ENCODE measurements at regions not wholly inside any gene's neighbourhood (a gene's known extent, or its start where the extent isn't known, plus 50 kb on each side); places are given as distances from the start of the nearest gene placed in this dataset.
"Not testable (repeated sequence)": the region's sequence is repeated elsewhere in the genome, so short reads cannot be mapped to it uniquely, and the experiment has no call there.

DNA sequence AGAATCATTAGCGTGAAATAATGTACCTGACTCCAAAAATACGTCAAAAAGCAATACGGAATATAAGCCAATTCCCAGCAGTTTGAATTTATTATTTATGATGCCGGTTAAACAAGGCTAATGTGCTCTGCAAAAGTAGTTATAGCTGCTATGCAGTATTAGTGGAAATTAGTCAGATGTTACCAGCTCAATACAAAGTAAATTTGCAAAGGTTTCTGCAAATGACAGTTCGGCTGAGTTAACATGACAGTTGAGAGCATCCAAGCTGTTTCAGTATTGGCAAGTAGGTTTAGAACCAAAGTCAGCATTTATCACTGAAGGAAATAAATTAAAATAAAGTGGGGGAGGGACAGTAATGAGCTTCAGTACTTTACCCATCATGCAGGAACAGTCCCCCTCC is 1665.8 kb upstream of the FLRT2 start:
- no peak for FAIRE-seq
- TF ChIP-seq POLR2A (IDR thresholded peaks at IDR 0.05; ENCODE audit: low read depth, low read length) (no peak), TAF1 (IDR thresholded peaks at IDR 0.05; ENCODE audit: borderline replicate concordance, low read depth, low read length) (no peak), POLR2AphosphoS5 (IDR thresholded peaks at IDR 0.05; ENCODE audit: low read depth, low read length) (no peak)

GRCh38 chr14:83867566-83868225 is 1662.2 kb upstream of the FLRT2 start:
- FAIRE-seq (no peak), DNase-seq (ENCODE audit: insufficient read length) (no peak)
- TF ChIP-seq TAF1 (IDR thresholded peaks at IDR 0.05; ENCODE audit: borderline replicate concordance, low read depth, low read length) (no peak), POLR2AphosphoS5 (IDR thresholded peaks at IDR 0.05; ENCODE audit: low read depth, low read length) (no peak)

More for the DNA sequence above, 1665.8 kb upstream of the FLRT2 start:
- no peak for DNase-seq (ENCODE audit: insufficient read length)

GRCh38 chr14:83870546-83871270 is 1659.2 kb upstream of the FLRT2 start:
- FAIRE-seq (no peak), DNase-seq (ENCODE audit: insufficient read length) (no peak)
- no peak for TF ChIP-seq POLR2AphosphoS5 (IDR thresholded peaks at IDR 0.05; ENCODE audit: low read depth, low read length)
- TF ChIP-seq TAF1 (IDR thresholded peaks at IDR 0.05; ENCODE audit: borderline replicate concordance, low read depth, low read length) = no peak
- TF ChIP-seq POLR2A (IDR thresholded peaks at IDR 0.05; ENCODE audit: low read depth, low read length) = no peak

DNA sequence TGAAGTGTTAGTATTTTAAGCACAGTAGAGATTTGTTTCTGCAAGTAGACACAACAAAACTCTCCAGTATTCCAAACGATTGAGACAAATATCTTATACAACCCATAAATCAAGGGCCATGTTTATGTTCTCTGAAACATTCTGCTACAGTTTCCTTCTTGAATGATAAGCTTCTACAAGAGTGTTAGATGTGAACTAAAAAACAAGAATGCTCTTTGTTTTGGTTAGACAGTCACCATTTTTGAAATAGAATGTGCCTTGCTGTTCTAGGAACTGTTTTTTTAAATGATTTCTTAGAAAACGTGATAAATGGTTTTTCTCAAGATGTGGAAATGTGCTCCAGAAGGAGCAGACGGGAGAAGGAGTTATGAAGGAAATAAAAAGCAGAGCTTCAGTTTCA is 1656.3 kb upstream of the FLRT2 start:
- no peak for FAIRE-seq
- no peak for DNase-seq (ENCODE audit: insufficient read length)
- no peak for TF ChIP-seq POLR2AphosphoS5 (IDR thresholded peaks at IDR 0.05; ENCODE audit: low read depth, low read length)
- TF ChIP-seq TAF1 (IDR thresholded peaks at IDR 0.05; ENCODE audit: borderline replicate concordance, low read depth, low read length) = no peak
- TF ChIP-seq POLR2A (IDR thresholded peaks at IDR 0.05; ENCODE audit: low read depth, low read length) = no peak

- no peak for DNase-seq (ENCODE audit: insufficient read length)
- no peak for TF ChIP-seq POLR2AphosphoS5 (IDR thresholded peaks at IDR 0.05; ENCODE audit: low read depth, low read length)
- TF ChIP-seq POLR2A (IDR thresholded peaks at IDR 0.05; ENCODE audit: low read depth, low read length) = no peak
- no peak for TF ChIP-seq TAF1 (IDR thresholded peaks at IDR 0.05; ENCODE audit: borderline replicate concordance, low read depth, low read length)
- FAIRE-seq = no peak
Measured at GRCh38 chr14:83874662-83875061, 1655.3 kb upstream of the FLRT2 start.

DNA sequence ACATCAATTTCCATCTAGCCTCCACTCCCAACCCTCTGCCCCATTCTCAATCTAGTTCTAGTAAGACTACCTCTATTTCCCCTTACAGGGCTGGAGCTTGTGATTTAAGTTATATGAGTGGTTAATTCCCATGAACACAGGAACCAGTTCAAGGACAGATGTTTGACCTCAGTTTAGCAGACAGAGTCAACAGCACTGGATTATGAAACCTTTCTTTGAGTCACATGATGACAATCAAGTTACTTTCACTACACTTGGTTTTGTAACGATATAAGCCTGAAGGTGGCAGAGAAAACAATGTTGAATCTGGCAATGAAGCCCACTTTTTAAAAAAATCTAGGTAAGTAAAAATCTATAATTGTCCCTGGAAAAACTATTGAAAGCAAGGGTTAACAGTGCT is 1646.2 kb upstream of the FLRT2 start:
- TF ChIP-seq TAF1 (IDR thresholded peaks at IDR 0.05; ENCODE audit: borderline replicate concordance, low read depth, low read length) = no peak
- TF ChIP-seq POLR2A (IDR thresholded peaks at IDR 0.05; ENCODE audit: low read depth, low read length) = no peak
- no peak for TF ChIP-seq POLR2AphosphoS5 (IDR thresholded peaks at IDR 0.05; ENCODE audit: low read depth, low read length)
- no peak for FAIRE-seq
- no peak for DNase-seq (ENCODE audit: insufficient read length)

DNA sequence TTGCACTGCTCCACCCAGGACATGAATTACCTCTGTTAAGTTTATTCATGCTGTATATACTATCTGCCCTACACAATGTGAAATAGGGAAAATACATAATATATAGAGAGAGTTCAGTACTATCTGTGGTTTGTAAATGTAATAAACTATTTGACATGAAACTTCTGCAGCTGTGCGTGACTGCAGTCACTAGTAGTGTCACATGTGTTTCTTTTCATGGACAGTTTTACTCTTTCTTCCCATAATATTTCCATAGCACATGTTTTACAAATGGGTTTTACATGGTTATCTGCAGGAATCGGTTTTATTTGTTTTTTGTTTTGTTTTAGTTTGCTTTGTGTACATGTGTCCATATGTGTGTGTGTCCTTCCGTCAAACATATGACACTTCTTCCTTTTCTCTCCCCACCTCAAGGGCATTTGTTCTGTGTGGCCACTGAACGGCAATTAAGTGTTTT is 1644.1 kb upstream of the FLRT2 start:
- TF ChIP-seq POLR2AphosphoS5 (IDR thresholded peaks at IDR 0.05; ENCODE audit: low read depth, low read length) (no peak), POLR2A (IDR thresholded peaks at IDR 0.05; ENCODE audit: low read depth, low read length) (no peak), TAF1 (IDR thresholded peaks at IDR 0.05; ENCODE audit: borderline replicate concordance, low read depth, low read length) (no peak)
- FAIRE-seq (no peak), DNase-seq (ENCODE audit: insufficient read length) (no peak)

DNA sequence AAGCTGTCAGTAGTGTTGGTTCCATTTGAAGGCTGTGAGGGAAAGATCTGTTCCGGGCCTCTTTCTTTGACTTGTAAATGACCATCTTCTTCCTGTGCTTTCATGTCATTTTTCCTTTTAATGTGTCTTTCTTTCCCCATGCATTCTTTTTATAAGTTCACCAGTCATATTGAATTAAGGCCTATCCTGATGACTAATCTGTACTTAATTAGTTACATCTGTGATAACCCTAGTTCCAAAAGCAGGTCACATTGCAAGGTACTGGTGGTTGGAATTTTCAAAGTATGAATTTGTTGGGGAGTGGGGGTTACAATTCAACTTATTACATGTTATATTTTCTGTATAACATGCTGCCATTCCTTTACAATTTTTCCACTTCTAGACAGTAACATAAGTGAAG is 1642.1 kb upstream of the FLRT2 start:
- TF ChIP-seq POLR2A (IDR thresholded peaks at IDR 0.05; ENCODE audit: low read depth, low read length) (no peak), POLR2AphosphoS5 (IDR thresholded peaks at IDR 0.05; ENCODE audit: low read depth, low read length) (no peak), TAF1 (IDR thresholded peaks at IDR 0.05; ENCODE audit: borderline replicate concordance, low read depth, low read length) (no peak)
- FAIRE-seq (no peak), DNase-seq (ENCODE audit: insufficient read length) (no peak)

DNA sequence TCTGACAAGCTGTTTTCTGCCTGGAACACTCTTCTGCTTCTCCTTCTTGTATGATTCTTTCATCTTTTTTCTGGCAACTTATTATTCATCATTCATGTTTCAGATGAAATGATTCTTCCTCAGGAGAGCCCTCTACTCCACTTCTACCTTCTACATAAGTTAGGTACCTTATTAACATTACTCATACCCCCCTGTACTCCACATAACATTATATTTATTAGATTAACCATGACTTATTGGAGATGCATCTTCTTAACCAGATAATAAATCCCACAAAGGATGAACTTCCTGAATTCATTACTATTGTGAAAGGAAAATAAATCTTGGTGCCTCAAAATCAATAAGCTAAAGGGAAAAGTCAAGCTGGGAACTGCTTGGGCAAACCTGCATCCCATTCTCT is 1636.5 kb upstream of the FLRT2 start:
- no peak for FAIRE-seq
- DNase-seq (ENCODE audit: insufficient read length) = no peak
- no peak for TF ChIP-seq POLR2A (IDR thresholded peaks at IDR 0.05; ENCODE audit: low read depth, low read length)
- no peak for TF ChIP-seq POLR2AphosphoS5 (IDR thresholded peaks at IDR 0.05; ENCODE audit: low read depth, low read length)
- TF ChIP-seq TAF1 (IDR thresholded peaks at IDR 0.05; ENCODE audit: borderline replicate concordance, low read depth, low read length) = no peak

DNA sequence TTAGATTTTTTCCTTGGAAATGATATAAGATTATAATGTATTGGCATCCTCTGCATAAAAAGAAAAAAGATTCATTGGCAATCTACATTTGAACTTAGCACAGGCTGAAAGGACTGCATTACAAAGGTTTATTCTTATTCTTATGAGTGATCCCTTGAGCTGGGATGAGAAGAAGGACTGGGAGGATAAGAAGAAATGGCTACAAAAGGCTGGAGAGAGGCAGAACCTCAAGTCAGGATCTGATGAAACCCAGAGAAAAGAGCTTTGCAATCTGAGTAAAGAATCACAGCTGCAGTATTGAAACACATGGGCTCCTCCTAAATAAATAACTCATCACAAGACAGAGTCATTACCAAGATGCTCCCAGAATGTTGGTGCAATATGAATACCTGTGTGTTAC is 1635.4 kb upstream of the FLRT2 start:
- DNase-seq (ENCODE audit: insufficient read length) (no peak), FAIRE-seq (no peak)
- TF ChIP-seq POLR2AphosphoS5 (IDR thresholded peaks at IDR 0.05; ENCODE audit: low read depth, low read length) = no peak
- TF ChIP-seq TAF1 (IDR thresholded peaks at IDR 0.05; ENCODE audit: borderline replicate concordance, low read depth, low read length) = no peak
- no peak for TF ChIP-seq POLR2A (IDR thresholded peaks at IDR 0.05; ENCODE audit: low read depth, low read length)

- FAIRE-seq; DNase-seq (ENCODE audit: insufficient read length): not testable (repeated sequence)
Measured at GRCh38 chr14:83898558-83898957, 1631.4 kb upstream of the FLRT2 start.

GRCh38 chr14:83899706-83900105 is 1630.2 kb upstream of the FLRT2 start:
- DNase-seq (ENCODE audit: insufficient read length) (no peak), FAIRE-seq (no peak)
- no peak for TF ChIP-seq POLR2A (IDR thresholded peaks at IDR 0.05; ENCODE audit: low read depth, low read length)
- no peak for TF ChIP-seq TAF1 (IDR thresholded peaks at IDR 0.05; ENCODE audit: borderline replicate concordance, low read depth, low read length)
- TF ChIP-seq POLR2AphosphoS5 (IDR thresholded peaks at IDR 0.05; ENCODE audit: low read depth, low read length) = no peak
